Stomach (tissue), 4 donors: ENCODE measurements at regions not wholly inside any gene's neighbourhood (a gene's known extent, or its start where the extent isn't known, plus 50 kb on each side); places are given as distances from the start of the nearest gene placed in this dataset.

Experiments used
- CTCF ChIP-seq, 7 experiments: fragments of 450-650 bp in 4 of 7; fragments of 200-600 bp in 3 of 7; sonication (generic) in 3 of 7; IDR thresholded peaks; one replicate each; pipeline ENCODE4 v1.5.1; 2016 to 2019; ENCODE audit warnings: antibody characterized with exemption in 7 of 7, control low read depth in 2 of 7, mild to moderate bottlenecking in 1 of 7
- POLR2A ChIP-seq, 4 donors: fragments of 450-650 bp; IDR thresholded peaks; one replicate each; pipeline ENCODE4 v1.6.1; 2016; ENCODE audit warnings: antibody characterized with exemption in 4 of 4, control low read depth in 2 of 4, mild to moderate bottlenecking in 1 of 4, moderate library complexity in 1 of 4

- TF ChIP-seq CTCF (IDR thresholded peaks at IDR 0.05), result no peak
- no peak for TF ChIP-seq POLR2A (IDR thresholded peaks at IDR 0.05)
These were observed 1039.3 kb downstream of the STPG2 start for GRCh38 chr4:97104006-97104405.
